Stimulated activated naive CD8-positive, alpha-beta T cell treated with anti-CD3 and anti-CD28 coated beads, Interleukin-15, Interleukin-2, amounts not matched to agents 100 U/mL and 50 U/mL, for 24 hours (primary cell): ENCODE measurements at regions not wholly inside any gene's neighbourhood (a gene's known extent, or its start where the extent isn't known, plus 50 kb on each side); places are given as distances from the start of the nearest gene placed in this dataset.

Experiments
- ATAC-seq: fragments of 150-1000 bp; cut with Tn5 transposase; one replicate; pipeline ENCODE4 v1.10.0; 2021
- DNase-seq: peaks from one replicate; pipeline ENCODE4 v3.0.0; 2021

- DNase-seq (no peak), ATAC-seq (no peak)
Measured at GRCh38 chr9:93900971-93901861, 53.9 kb downstream of the BARX1 start.

DNA sequence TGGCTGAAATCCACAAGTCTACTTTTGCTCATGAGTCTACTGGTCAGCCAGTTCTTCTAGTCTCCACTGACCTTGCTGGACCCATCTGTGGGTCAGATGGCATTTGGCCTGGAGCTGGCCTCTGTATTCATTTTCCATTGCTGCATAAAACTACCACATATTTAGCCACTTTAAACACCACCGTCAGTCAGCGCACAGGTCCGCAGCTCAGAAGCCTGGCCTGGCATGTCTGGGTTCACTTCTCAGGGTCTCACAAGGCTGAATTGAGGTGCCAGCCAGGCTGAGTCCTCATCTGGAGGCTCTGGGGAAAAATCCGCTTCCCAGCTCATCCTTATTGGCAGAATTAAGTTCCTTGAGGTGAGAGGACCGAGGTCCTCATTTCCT, 54.7 kb downstream of the BARX1 start:
- DNase-seq (no peak), ATAC-seq (no peak)

- DNase-seq: no peak
- ATAC-seq: no peak
Measured at GRCh38 chr9:93899609-93900435, 55.3 kb downstream of the BARX1 start.

- DNase-seq: no peak
- no peak for ATAC-seq
Measured at GRCh38 chr9:93898502-93899426, 56.4 kb downstream of the BARX1 start.

DNA sequence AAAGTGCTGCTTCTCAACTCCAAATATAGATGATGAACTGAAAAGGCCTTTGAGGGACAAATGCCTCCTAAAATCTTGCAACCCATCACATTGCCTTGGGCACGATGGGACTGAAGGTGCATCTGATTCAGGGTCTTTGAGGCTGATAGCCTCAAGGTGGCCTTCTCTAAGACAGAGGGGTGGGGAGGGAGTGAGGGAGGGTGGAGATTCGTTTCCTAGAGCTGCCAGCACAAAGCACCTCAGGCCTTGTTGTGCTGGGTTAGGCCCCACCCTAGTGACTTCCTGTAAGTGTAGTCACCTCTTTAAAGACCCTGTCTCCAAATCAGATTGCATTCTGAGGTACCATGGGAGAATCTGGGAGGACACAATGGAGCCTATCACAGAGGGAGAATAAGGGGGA, 57.1 kb downstream of the BARX1 start:
- no peak for ATAC-seq
- DNase-seq: no peak

- ATAC-seq: no peak
- no peak for DNase-seq
Measured at GRCh38 chr9:93897075-93897970, 57.8 kb downstream of the BARX1 start.

DNA sequence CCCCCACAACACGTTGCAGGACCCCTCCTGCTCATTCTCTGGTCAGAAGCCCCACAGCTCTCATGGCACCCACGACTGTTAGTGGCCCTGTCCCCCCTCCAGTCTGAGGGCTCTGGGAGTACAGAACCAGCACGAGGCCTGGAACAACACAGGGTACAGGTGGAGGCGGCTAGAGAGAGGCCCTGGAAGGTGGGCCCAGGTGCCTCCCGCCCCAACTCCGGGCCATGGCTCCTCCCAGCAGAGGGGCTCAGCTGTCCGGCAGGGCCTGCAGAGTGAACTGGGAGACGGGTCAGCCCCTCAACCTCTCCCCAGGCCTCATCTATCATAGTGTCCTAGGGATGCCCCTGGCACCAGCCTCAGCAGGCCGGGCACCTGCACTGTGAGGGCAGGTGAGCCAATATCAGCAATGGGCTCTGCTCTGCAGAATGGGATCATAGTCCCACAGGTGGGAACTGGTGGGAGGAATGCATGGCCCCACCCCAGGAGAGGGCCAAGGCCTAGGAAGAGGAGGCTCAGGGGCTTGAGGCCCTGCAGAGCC, 58.6 kb downstream of the BARX1 start:
- DNase-seq (no peak), ATAC-seq (no peak)

GRCh38 chr9:93896093-93896492, 59.1 kb downstream of the BARX1 start:
- no peak for DNase-seq
- no peak for ATAC-seq

GRCh38 chr9:93895535-93895934, 59.6 kb downstream of the BARX1 start:
- DNase-seq: no peak
- ATAC-seq: no peak

- ATAC-seq (no peak), DNase-seq (no peak)
Measured at GRCh38 chr9:93894691-93895079, 60.5 kb downstream of the BARX1 start.

DNA sequence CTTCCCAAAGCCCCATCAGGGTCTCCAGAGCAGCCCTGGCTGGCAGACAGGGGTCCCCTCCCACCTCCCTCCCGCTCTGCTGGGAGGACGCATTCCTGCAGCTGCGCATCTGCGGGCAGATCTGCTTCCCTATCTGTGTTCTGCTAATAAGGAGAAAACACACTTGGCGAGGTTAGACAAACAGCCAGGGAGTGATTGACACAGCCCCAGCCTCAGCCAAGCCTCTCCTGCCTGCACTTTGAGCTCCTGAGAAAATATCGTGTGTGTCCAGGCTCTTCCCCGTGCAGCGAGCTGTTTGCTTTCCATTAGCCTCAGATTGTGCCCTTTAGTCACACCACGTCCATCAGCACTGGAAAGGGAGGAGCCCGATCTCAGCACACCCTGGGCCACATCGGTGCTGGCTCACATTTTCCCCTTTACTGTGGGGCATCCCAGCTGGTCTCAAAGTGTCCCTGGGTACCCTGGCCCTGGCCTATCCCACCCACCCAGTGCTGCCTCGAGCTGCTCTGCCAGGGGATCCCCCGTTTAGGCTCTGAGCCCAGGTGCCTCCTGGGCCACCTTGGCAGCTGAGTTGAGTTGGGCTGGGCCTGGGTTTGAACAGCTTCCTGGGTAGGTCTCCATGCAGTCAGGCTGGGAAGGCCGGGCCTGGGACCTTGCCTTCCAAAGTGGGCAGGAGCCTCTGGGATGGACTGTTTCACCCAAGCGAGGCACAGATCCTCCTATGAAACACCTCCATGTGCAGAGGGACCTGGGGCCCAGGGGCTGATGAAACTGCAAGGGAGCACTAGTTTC, 61.1 kb downstream of the BARX1 start:
- ATAC-seq (no peak), DNase-seq (no peak)

DNA sequence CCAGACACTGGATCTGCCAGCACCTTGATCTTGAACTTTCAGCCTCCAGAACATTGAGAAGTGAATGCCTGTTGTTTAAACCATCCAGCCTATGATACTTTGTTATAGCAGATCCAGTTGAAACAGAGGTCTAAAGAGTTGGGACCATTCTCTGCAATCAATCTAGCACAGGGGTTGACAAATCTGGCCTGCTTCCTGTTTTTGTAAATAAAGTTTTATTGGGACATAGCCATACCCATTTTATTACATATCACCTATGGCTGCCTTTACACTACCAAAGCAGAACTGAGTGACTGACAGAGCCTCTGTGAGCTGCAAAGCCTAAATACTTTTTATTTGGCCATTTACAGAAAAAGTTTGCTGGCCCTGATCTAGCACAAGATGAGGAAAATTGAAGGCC, 62.0 kb downstream of the BARX1 start:
- ATAC-seq (no peak), DNase-seq (no peak)

GRCh38 chr9:93892748-93893147, 62.4 kb downstream of the BARX1 start:
- ATAC-seq: no peak
- no peak for DNase-seq

DNA sequence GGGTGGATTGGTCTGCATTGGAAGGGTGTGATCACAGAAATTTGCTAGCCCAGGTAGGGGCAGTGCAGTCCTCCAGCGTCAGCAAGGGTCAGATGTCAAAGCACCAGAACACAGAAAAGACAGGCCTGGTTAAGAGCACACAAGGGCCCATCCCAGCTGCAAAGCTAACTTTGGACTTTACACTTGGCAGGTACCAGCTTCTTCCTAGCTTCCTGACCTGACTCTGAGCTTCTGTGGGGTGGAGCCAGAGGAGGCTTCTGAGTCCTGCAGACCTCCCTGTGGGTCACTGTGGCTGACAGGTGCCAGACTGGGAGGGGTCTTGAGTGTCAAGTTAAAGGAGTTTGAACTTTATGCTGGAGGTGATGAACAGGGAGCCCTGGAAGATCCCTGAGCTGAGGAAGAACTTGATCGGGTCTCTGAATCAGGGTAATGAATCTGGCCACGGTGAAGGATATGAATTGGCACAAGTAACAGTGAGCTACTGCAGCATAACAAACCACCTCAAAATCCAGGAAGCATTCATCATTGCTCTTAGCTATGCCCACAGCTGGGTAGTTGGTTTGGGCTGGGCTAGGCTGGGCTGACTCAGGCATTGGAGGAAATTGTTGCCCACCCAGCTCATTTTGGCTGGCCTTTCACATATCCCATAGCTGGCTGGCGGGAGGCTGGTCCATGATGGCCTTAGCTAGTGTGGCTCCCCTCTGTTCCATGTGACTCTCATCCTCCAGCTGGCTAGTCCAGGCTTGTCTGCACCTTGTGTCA, 63.4 kb downstream of the BARX1 start:
- ATAC-seq (no peak), DNase-seq (no peak)

DNA sequence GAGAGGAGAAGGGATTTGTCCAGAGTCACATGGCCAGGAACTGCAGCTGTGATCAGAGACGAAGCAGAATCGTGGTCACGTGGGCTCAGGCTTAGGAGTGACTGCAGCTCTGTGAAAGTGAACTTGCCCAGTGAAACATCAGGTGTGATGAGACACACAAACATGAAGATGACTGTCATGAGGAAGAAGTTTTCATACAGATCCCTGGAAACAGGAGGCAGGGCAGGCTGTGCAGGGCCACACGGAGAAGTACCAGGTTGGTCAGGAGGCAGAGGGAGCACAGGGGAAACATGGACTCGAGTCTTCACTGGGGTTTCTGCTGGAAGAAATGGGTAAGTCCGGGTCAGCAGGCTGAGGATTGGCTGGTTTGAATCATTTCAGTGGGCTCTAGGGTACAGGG, 64.1 kb downstream of the BARX1 start:
- no peak for DNase-seq
- no peak for ATAC-seq

- ATAC-seq: no peak
Measured at GRCh38 chr9:93890436-93890935, 64.7 kb downstream of the BARX1 start.

GRCh38 chr9:93886911-93887310, 68.2 kb downstream of the BARX1 start:
- ATAC-seq: no peak
- DNase-seq: no peak

More at GRCh38 chr9:93890436-93890935, 64.7 kb downstream of the BARX1 start:
- no peak for DNase-seq

DNA sequence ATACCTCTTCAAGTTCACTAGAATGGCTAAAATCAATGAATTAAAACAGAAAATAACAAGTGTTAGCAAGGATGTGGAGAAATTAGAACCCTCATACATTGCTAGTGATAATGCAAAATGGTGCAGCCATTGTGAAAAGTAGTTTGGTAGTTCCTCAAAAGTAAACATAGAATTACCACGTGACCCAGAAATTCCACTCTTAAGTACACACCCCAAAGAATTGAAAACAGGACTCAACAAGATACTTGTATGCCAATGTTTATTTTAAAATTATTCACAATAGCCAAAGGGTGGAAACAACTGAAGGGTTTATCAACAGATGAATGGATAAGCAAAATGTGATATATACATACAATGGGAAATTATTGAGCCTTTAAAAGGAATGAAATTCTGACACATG, 70.3 kb downstream of the BARX1 start:
- ATAC-seq (no peak), DNase-seq (no peak)
